ENCODE measurements at regions not wholly inside any gene's neighbourhood (a gene's known extent, or its start where the extent isn't known, plus 50 kb on each side); places are given as distances from the start of the nearest gene placed in this dataset.

GRCh38 chr14:97410667-97411620, 613.8 kb downstream of the VRK1 start:
- no peak for DNase-seq

DNA sequence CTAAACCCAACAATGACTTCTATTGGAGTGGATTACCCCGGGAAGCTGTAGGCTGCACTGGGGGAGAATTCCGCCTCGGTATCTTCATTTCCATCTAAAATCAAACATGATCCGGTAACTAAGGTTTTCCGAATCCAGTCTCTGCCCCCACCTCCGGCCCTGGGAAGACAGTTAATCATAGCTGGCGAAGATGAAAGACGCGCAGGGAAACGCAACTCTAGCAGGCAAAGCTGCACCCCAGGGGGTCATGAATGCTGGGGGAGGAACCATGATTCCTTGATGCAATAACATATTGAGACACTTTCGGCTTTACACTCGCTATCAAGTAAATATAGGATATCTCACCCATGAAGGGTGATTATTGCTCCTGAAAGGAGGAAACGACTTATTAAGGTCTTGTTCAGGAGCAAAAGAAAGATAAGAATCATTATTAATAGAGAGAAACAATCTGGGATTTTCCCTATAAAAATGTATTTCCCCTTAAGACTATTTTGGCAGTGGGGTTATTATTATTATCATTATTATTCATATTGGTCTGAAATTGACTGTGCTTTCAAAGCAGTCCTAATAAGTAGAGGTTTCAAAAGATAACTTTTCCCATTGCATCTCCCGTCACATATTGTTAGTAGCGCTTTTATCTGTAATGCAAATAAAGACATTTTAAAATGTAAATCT, 614.9 kb downstream of the VRK1 start:
- no peak for DNase-seq

- no peak for DNase-seq
These were observed 615.9 kb downstream of the VRK1 start for GRCh38 chr14:97413022-97413539.

DNA sequence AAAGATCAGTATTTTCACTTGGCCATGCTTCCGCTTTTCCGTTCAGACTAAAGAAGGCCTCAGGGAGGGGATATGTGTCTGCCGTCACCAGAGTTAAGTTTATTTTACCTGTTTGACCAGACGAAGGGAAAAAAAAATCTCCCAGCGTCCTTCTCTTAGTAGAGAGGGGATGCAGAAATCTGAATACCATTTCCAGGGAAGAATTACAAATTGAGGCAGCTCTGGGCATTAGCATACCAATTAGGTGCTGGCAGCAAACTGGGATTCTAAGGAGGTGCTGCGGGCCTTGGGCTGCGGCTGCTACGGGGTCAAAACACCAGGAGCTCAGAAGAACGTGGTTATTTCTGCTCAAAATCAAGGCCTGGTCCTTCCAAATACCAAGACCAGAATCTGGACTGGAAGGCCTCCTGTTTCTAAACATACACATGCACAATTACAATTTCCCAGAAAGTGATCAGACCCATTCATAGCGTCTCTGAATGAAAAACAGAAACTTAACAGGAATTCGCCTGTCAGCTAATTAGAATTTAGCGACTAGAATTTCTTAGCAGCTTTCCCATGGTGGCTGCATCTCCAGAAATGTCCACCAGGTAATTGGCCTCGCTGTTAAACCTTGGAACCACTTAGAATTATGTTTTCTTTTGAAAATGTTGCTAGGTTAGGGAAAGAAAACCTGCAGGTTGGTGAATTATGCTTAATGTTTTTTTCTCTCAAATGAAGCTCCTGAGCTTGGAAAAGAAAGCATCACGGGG, 617.0 kb downstream of the VRK1 start:
- no peak for DNase-seq

GRCh38 chr14:97414718-97415098, 617.5 kb downstream of the VRK1 start:
- DNase-seq, result no peak

DNA sequence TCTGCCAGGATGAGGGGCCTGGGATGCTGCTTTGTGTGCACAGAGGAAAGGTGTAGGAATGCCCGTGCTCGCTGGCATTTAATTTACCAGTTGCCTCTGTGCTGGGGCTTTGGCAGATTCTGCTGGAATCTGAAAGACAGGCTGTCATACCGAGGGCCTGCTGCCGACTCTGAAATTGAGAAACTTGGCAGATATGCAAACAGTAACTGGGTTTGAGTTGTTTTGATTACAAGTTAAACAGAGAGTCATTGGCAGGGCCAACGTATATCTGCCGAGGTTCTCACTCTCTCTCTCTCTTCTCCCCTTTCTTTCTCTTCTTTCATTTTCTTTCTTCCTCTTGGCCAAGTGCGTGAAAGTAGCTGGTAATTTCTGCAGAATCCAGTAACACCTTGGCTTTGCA, 618.7 kb downstream of the VRK1 start:
- DNase-seq, result no peak

GRCh38 chr14:97416550-97416949, 619.4 kb downstream of the VRK1 start:
- DNase-seq, result no peak

DNA sequence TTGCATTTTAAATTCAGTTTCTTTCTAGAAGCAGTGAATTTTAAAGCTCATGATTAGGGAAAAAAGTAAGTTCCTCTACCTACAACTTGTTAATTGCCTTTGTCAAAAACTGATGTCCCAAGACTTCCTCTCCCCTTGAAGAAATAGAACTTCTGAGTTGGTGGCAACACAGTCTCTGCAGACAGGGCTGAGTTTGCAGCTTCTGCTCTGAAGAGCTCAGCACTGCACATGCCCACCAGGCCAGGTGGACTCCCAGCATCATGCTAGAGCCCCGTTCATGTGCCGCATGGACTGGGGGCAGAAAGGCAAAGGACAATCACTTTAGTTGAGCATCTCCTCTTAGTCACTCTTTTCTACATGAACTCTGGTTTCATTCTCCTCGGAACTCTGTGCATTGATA, 620.1 kb downstream of the VRK1 start:
- DNase-seq, result no peak

- no peak for DNase-seq
These were observed 623.0 kb downstream of the VRK1 start for GRCh38 chr14:97420211-97420610.

DNA sequence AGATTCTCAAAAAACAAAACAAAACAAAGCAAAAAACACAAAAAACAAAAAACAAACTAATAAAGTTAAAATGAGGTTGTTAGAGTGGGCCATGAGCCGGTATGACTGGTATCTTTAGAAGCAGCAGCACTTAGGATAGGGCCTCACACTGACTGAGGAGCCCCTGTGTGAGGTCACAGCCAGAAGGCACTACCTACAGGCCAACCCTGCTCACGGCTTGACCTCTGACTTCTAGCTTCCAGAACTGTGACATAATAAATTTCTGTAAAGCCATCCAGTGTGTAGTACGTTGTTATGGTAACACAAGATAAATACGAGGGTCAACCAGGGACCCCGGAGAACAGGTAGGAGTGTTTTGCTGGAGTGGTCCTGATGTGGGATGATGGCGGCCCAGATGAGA, 629.6 kb downstream of the VRK1 start:
- no peak for DNase-seq

- no peak for DNase-seq
These were observed 631.7 kb downstream of the VRK1 start for GRCh38 chr14:97428808-97429440.

- DNase-seq, result no peak
These were observed 635.4 kb downstream of the VRK1 start for GRCh38 chr14:97432586-97432985.

- no peak for DNase-seq
These were observed 644.7 kb downstream of the VRK1 start for GRCh38 chr14:97441740-97442362.

- DNase-seq, result no peak
These were observed 645.2 kb downstream of the VRK1 start for GRCh38 chr14:97442363-97442762.

DNA sequence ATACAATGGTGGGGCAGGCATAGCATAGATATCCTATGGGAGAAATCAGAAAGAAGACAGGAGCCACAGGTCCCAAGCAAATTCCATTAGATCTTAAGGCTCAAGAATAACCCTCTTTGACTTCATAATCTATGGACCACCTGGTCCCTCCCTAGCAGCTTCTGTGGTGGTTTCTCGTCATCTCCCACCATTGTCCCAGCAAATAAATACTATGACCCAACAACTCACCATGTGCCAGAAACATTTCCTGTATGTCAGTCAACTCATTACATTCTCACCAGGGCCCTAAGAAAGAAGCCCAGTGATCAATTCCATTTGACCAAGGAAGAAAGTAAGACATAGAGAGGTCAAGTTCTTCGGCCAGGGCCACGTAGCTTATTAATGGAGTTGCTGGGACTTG, 646.2 kb downstream of the VRK1 start:
- DNase-seq, result no peak

DNA sequence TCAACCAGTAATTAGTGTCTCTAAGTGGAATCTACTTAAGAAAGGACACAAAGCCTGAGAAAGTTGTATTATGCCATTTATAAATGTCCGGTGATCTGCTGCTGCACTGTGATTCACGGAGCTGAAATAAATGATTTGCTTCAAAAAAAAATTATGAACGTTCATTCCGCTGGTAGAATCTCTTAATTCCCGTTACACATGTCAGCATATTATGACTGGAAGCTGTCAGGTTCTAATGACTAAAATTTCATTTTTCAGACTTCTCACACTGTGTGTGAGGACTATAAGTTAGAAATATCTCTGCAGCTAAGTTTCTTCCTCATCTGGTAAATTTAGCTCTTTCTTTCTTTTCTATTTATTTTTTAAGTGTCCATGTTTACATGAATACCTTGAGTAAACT, 647.1 kb downstream of the VRK1 start:
- DNase-seq, result no peak

- DNase-seq, result no peak
These were observed 648.2 kb downstream of the VRK1 start for GRCh38 chr14:97445367-97445766.

DNA sequence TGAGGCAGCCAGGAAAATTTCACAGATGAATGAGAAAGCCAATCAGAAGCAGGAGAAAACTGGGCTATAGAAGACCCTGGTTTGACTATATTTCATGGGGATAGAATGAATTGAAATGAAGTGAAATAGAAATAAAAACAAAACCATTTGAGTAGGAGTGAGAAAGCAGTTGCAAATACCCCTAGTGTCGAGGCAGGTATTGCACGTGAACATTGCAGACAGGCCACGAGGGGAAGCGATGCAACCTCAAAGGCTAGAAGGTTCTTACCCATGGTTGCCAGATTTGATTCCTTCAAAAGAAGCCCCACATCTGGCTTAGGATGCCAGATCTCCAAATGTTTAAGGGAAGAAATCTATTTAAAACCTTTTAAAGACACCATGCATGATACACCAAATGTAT, 648.9 kb downstream of the VRK1 start:
- DNase-seq, result no peak

DNA sequence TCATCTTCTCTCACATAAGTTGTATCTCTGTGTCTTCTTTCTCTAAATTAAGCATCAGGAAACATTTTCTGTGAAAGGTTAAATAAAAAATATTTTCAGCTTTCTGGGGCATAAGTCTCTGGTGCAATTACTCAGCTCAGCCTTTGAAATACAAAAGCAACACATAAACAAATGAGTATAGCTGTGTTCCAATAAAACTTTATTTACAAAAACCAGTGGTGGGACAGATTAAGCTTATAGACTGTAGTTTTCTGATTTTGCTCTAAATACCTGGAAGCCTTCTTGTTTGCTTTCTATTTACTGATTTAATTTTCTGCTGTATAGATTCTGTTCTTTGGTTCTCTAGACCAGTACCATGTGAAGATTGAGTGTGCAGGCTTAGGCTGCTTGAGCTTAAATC, 655.1 kb downstream of the VRK1 start:
- no peak for DNase-seq

- no peak for DNase-seq
These were observed 656.8 kb downstream of the VRK1 start for GRCh38 chr14:97453991-97454390.

- no peak for DNase-seq
These were observed 659.3 kb downstream of the VRK1 start for GRCh38 chr14:97456462-97456861.

DNA sequence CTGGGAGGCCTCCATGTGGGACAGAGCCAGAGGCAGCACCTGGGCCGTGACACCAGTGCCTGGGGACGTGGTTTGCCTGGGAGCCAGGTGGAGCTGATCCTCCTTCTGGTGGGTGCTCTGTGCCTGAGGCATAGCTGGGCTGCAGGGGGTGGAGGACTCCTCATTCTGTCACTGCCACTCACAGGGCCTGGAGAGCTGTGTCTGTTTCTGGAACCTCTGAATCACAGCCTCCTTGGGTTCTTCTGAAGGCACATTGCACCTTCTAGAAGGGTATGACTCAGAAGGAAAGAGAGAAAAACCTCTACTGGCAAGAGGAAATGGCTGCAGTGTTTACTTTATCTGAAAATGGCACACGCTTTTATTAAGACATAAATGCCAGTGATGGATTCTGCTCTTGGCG, 659.8 kb downstream of the VRK1 start:
- DNase-seq, result no peak

Measured in NCI-H1105 treated with DMSO at 0.1 percent for 48 hours (cell line).